NB4 (cell line): ENCODE measurements at regions not wholly inside any gene's neighbourhood (a gene's known extent, or its start where the extent isn't known, plus 50 kb on each side); places are given as distances from the start of the nearest gene placed in this dataset.

Experiments
- MAX ChIP-seq: IDR thresholded peaks from 2 replicates; pipeline ENCODE4 v1.6.1; 2011; ENCODE audit warnings: low read depth, low read length
- POLR2A ChIP-seq: IDR thresholded peaks from 2 replicates; pipeline ENCODE4 v1.6.1; 2011; ENCODE audit warnings: mild to moderate bottlenecking; ENCODE audit not compliant: insufficient read length; ENCODE audit errors: extremely low read depth

GRCh38 chr4:1534876-1535526 lies 128.8 kb upstream of the NKX1-1 start:
- TF ChIP-seq POLR2A = no peak
- no peak for TF ChIP-seq MAX
